ENCODE measurements at regions not wholly inside any gene's neighbourhood (a gene's known extent, or its start where the extent isn't known, plus 50 kb on each side); places are given as distances from the start of the nearest gene placed in this dataset.
"Not testable (repeated sequence)": the region's sequence is repeated elsewhere in the genome, so short reads cannot be mapped to it uniquely, and the experiment has no call there.

GRCh38 chr11:134975866-134976376 lies 563.9 kb upstream of the B3GAT1 start:
- Histone ChIP-seq H3K27ac (ENCODE audit: low read depth, low read length) (no peak overlapping the region), H3K4me3 (ENCODE audit: low read length) (no peak overlapping the region), H3K36me3 (ENCODE audit: control insufficient read depth in 2 of 3, insufficient read depth in 3 of 3, low read length in 3 of 3) (no peaks in the 10 kb centered on the region), H3K27me3 (ENCODE audit: control insufficient read depth in 2 of 2, insufficient read depth in 2 of 2, low read length in 2 of 2) (no peaks in the 10 kb centered on the region), H3K9me3 (ENCODE audit: control insufficient read depth in 2 of 3, low read length in 3 of 3) (no peaks in the 10 kb centered on the region), H3K4me1 (ENCODE audit: control insufficient read depth in 2 of 2, insufficient read depth in 2 of 2, low read length in 2 of 2) (no peaks in the 10 kb centered on the region)
- Mint-ChIP-seq H3K4me3 (no peak overlapping the region), H3K27ac (no peak overlapping the region), H3K36me3 (no peaks in the 10 kb centered on the region), H3K9me3 (peaks cover 0 to 4% (median 0%) of the 10 kb centered on the region in 11 donors), H3K27me3 (peaks cover 0 to 27% (median 8%) of the 10 kb centered on the region in 5 donors), H3K4me1 (no peaks in the 10 kb centered on the region)
- POLR2A ChIA-PET: no interaction called here
- intact Hi-C loops (cut with micrococcal nuclease): no loop called here
- DNase-seq (no peak), ATAC-seq (no peak)
- CTCF ChIA-PET: no interaction called here

- H3K4me1 ChIP-seq (ENCODE audit: control insufficient read depth in 2 of 2, insufficient read depth in 2 of 2, low read length in 2 of 2): no peaks in the 10 kb centered on the region
- no peaks in the 10 kb centered on the region for H3K36me3 ChIP-seq (ENCODE audit: control insufficient read depth in 2 of 3, insufficient read depth in 3 of 3, low read length in 3 of 3)
- intact Hi-C loops (cut with micrococcal nuclease): no loop called here
- ChIA-PET CTCF (no interaction called here), POLR2A (no interaction called here)
- no peak for ATAC-seq
- Mint-ChIP-seq H3K4me3 (no peak overlapping the region), H3K9me3 (peaks cover 0 to 4% (median 0%) of the 10 kb centered on the region in 11 donors), H3K27ac (no peak overlapping the region), H3K27me3 (peaks cover 4 to 21% (median 16%) of the 10 kb centered on the region in 5 donors), H3K36me3 (no peaks in the 10 kb centered on the region), H3K4me1 (no peaks in the 10 kb centered on the region)
- no peak for DNase-seq
- no peak overlapping the region for H3K4me3 ChIP-seq (ENCODE audit: low read length)
- no peaks in the 10 kb centered on the region for H3K9me3 ChIP-seq (ENCODE audit: control insufficient read depth in 2 of 3, low read length in 3 of 3)
- no peaks in the 10 kb centered on the region for H3K27me3 ChIP-seq (ENCODE audit: control insufficient read depth in 2 of 2, insufficient read depth in 2 of 2, low read length in 2 of 2)
- H3K27ac ChIP-seq (ENCODE audit: low read depth, low read length): no peak overlapping the region
Observed at GRCh38 chr11:134973801-134974200, 561.8 kb upstream of the B3GAT1 start.

- H3K27me3 Mint-ChIP-seq: peaks cover 4 to 26% (median 23%) of the 10 kb centered on the region in 5 donors
- Histone ChIP-seq H3K27ac (ENCODE audit: low read depth, low read length) (no peak overlapping the region), H3K36me3 (ENCODE audit: control insufficient read depth in 2 of 3, insufficient read depth in 3 of 3, low read length in 3 of 3) (no peaks in the 10 kb centered on the region), H3K9me3 (ENCODE audit: control insufficient read depth in 2 of 3, low read length in 3 of 3) (no peaks in the 10 kb centered on the region), H3K4me3 (ENCODE audit: low read length) (no peak overlapping the region), H3K4me1 (ENCODE audit: control insufficient read depth in 2 of 2, insufficient read depth in 2 of 2, low read length in 2 of 2) (no peaks in the 10 kb centered on the region), H3K27me3 (ENCODE audit: control insufficient read depth in 2 of 2, insufficient read depth in 2 of 2, low read length in 2 of 2) (no peaks in the 10 kb centered on the region)
- ChIA-PET POLR2A (no interaction called here), CTCF (no interaction called here)
- no peak overlapping the region for H3K4me3 Mint-ChIP-seq
- no peaks in the 10 kb centered on the region for H3K36me3 Mint-ChIP-seq
- H3K27ac Mint-ChIP-seq: no peak overlapping the region
- H3K4me1 Mint-ChIP-seq: no peaks in the 10 kb centered on the region
- ATAC-seq (no peak), DNase-seq (no peak)
- H3K9me3 Mint-ChIP-seq: peaks cover 0 to 4% (median 0%) of the 10 kb centered on the region in 11 donors
- intact Hi-C loops (cut with micrococcal nuclease): no loop called here
Observed at GRCh38 chr11:134971381-134971780, 559.3 kb upstream of the B3GAT1 start.

- no peaks in the 10 kb centered on the region for H3K27me3 ChIP-seq (ENCODE audit: control insufficient read depth in 2 of 2, insufficient read depth in 2 of 2, low read length in 2 of 2)
- no peak overlapping the region for H3K27ac ChIP-seq (ENCODE audit: low read depth, low read length)
- no peaks in the 10 kb centered on the region for H3K4me1 ChIP-seq (ENCODE audit: control insufficient read depth in 2 of 2, insufficient read depth in 2 of 2, low read length in 2 of 2)
- ATAC-seq (no peak), DNase-seq (no peak)
- no peaks in the 10 kb centered on the region for H3K4me1 Mint-ChIP-seq
- H3K36me3 ChIP-seq (ENCODE audit: control insufficient read depth in 2 of 3, insufficient read depth in 3 of 3, low read length in 3 of 3): no peaks in the 10 kb centered on the region
- H3K9me3 ChIP-seq (ENCODE audit: control insufficient read depth in 2 of 3, low read length in 3 of 3): no peaks in the 10 kb centered on the region
- H3K27ac Mint-ChIP-seq: no peak overlapping the region
- H3K4me3 Mint-ChIP-seq: no peak overlapping the region
- no peak overlapping the region for H3K4me3 ChIP-seq (ENCODE audit: low read length)
- peaks cover 6 to 47% (median 45%) of the 10 kb centered on the region in 5 donors for H3K27me3 Mint-ChIP-seq
- intact Hi-C loops (cut with micrococcal nuclease): no loop called here
- no peaks in the 10 kb centered on the region for H3K36me3 Mint-ChIP-seq
- POLR2A ChIA-PET: no interaction called here
- peaks cover 0 to 19% (median 0%) of the 10 kb centered on the region in 11 donors for H3K9me3 Mint-ChIP-seq
- CTCF ChIA-PET: no interaction called here
Observed at GRCh38 chr11:134967746-134968145, 555.7 kb upstream of the B3GAT1 start.

GRCh38 chr11:134961386-134961785 lies 549.3 kb upstream of the B3GAT1 start:
- H3K4me3 ChIP-seq (ENCODE audit: low read length); POLR2A ChIA-PET; H3K36me3 ChIP-seq (ENCODE audit: control insufficient read depth in 2 of 3, insufficient read depth in 3 of 3, low read length in 3 of 3); ATAC-seq; CTCF ChIA-PET; H3K4me3 Mint-ChIP-seq; intact Hi-C loops (cut with micrococcal nuclease); H3K36me3 Mint-ChIP-seq; DNase-seq; H3K9me3 ChIP-seq (ENCODE audit: control insufficient read depth in 2 of 3, low read length in 3 of 3); H3K4me1 ChIP-seq (ENCODE audit: control insufficient read depth in 2 of 2, insufficient read depth in 2 of 2, low read length in 2 of 2); H3K27ac Mint-ChIP-seq; H3K27me3 ChIP-seq (ENCODE audit: control insufficient read depth in 2 of 2, insufficient read depth in 2 of 2, low read length in 2 of 2); H3K4me1 Mint-ChIP-seq; H3K27ac ChIP-seq (ENCODE audit: low read depth, low read length): not testable (repeated sequence)
- peaks cover 0 to 19% (median 3%) of the 10 kb centered on the region in 11 donors for H3K9me3 Mint-ChIP-seq
- peaks cover 2 to 26% (median 24%) of the 10 kb centered on the region in 5 donors for H3K27me3 Mint-ChIP-seq

GRCh38 chr11:134958870-134959269 lies 546.8 kb upstream of the B3GAT1 start:
- peaks cover 0 to 4% (median 0%) of the 10 kb centered on the region in 11 donors for H3K9me3 Mint-ChIP-seq
- H3K9me3 ChIP-seq (ENCODE audit: control insufficient read depth in 2 of 3, low read length in 3 of 3): no peaks in the 10 kb centered on the region
- no peaks in the 10 kb centered on the region for H3K4me1 ChIP-seq (ENCODE audit: control insufficient read depth in 2 of 2, insufficient read depth in 2 of 2, low read length in 2 of 2)
- H3K4me1 Mint-ChIP-seq: no peaks in the 10 kb centered on the region
- no peaks in the 10 kb centered on the region for H3K36me3 ChIP-seq (ENCODE audit: control insufficient read depth in 2 of 3, insufficient read depth in 3 of 3, low read length in 3 of 3)
- no peaks in the 10 kb centered on the region for H3K27me3 ChIP-seq (ENCODE audit: control insufficient read depth in 2 of 2, insufficient read depth in 2 of 2, low read length in 2 of 2)
- no peak overlapping the region for H3K27ac Mint-ChIP-seq
- POLR2A ChIA-PET: no interaction called here
- ATAC-seq: no peak
- H3K27ac ChIP-seq (ENCODE audit: low read depth, low read length): no peak overlapping the region
- DNase-seq: no peak
- CTCF ChIA-PET: no interaction called here
- no peak overlapping the region for H3K4me3 Mint-ChIP-seq
- H3K27me3 Mint-ChIP-seq: peaks cover 0 to 26% (median 5%) of the 10 kb centered on the region in 5 donors
- H3K4me3 ChIP-seq (ENCODE audit: low read length): no peak overlapping the region
- intact Hi-C loops (cut with micrococcal nuclease): no loop called here
- H3K36me3 Mint-ChIP-seq: no peaks in the 10 kb centered on the region

- Histone ChIP-seq H3K36me3 (ENCODE audit: control insufficient read depth in 2 of 3, insufficient read depth in 3 of 3, low read length in 3 of 3) (no peaks in the 10 kb centered on the region), H3K9me3 (ENCODE audit: control insufficient read depth in 2 of 3, low read length in 3 of 3) (no peaks in the 10 kb centered on the region), H3K27me3 (ENCODE audit: control insufficient read depth in 2 of 2, insufficient read depth in 2 of 2, low read length in 2 of 2) (no peaks in the 10 kb centered on the region), H3K4me1 (ENCODE audit: control insufficient read depth in 2 of 2, insufficient read depth in 2 of 2, low read length in 2 of 2) (no peaks in the 10 kb centered on the region), H3K27ac (ENCODE audit: low read depth, low read length) (no peak overlapping the region), H3K4me3 (ENCODE audit: low read length) (no peak overlapping the region)
- ATAC-seq: no peak
- intact Hi-C loops (cut with micrococcal nuclease): no loop called here
- CTCF ChIA-PET: no interaction called here
- DNase-seq: no peak
- no peak overlapping the region for H3K4me3 Mint-ChIP-seq
- peaks cover 0 to 5% (median 0%) of the 10 kb centered on the region in 11 donors for H3K9me3 Mint-ChIP-seq
- H3K4me1 Mint-ChIP-seq: no peaks in the 10 kb centered on the region
- peaks cover 0 to 23% (median 5%) of the 10 kb centered on the region in 5 donors for H3K27me3 Mint-ChIP-seq
- H3K27ac Mint-ChIP-seq: no peak overlapping the region
- POLR2A ChIA-PET: no interaction called here
- no peaks in the 10 kb centered on the region for H3K36me3 Mint-ChIP-seq
Observed at GRCh38 chr11:134958336-134958640, 546.2 kb upstream of the B3GAT1 start.

Measured in naive thymus-derived CD4-positive, alpha-beta T cell (primary cell).